WTC11 (cell line): ENCODE measurements at regions not wholly inside any gene's neighbourhood (a gene's known extent, or its start where the extent isn't known, plus 50 kb on each side); places are given as distances from the start of the nearest gene placed in this dataset.
A peak's percentile ranks its signal among the peaks of the same experiment; 100 is the strongest.

Experiments used
- ATAC-seq: fragments of 200-7000 bp; cut with Tn5 transposase; 2 replicates; pipeline ENCODE4 v1.10.0; 2021; ENCODE audit warnings: mild to moderate bottlenecking, moderate library complexity
- CTCF ChIA-PET: fragments of 300-600 bp; sonication (Branson Sonifier 250); formaldehyde crosslinking; loops from one replicate; lab custom pipeline; 2021; ENCODE audit warnings: antibody characterized with exemption; lab: Charles Lee
- POLR2A ChIA-PET: fragments of 350-600 bp; sonication (Branson Sonifier 250); formaldehyde crosslinking; loops from one replicate; lab custom pipeline; 2021; ENCODE audit warnings: antibody characterized with exemption; lab: Charles Lee
- DNase-seq: peaks from one replicate; pipeline ENCODE4 v3.0.0; 2021; ENCODE audit warnings: low spot score
- H3K27ac Mint-ChIP-seq: 2 replicates; pipeline ENCODE4 v1.8.0; 2021; ENCODE audit warnings: mixed read lengths
- H3K27me3 Mint-ChIP-seq: 2 replicates; pipeline ENCODE4 v1.8.0; 2021; ENCODE audit warnings: low read depth, mild to moderate bottlenecking, moderate library complexity, mixed read lengths
- H3K36me3 Mint-ChIP-seq: 2 replicates; pipeline ENCODE4 v1.8.0; 2021; ENCODE audit warnings: mixed read lengths
- H3K4me1 Mint-ChIP-seq: 2 replicates; pipeline ENCODE4 v1.8.0; 2022; ENCODE audit warnings: mixed read lengths
- H3K4me3 Mint-ChIP-seq: 2 replicates; pipeline ENCODE4 v1.8.0; 2021; ENCODE audit warnings: mild to moderate bottlenecking, moderate library complexity, mixed read lengths
- H3K9me3 Mint-ChIP-seq: 2 replicates; pipeline ENCODE4 v1.8.0; 2021; ENCODE audit warnings: mixed read lengths
- CBFB ChIP-seq: sonication (generic); formaldehyde crosslinking; IDR thresholded peaks from 2 replicates; pipeline ENCODE4 v1.8.1; 2022; ENCODE audit warnings: mild to moderate bottlenecking, low read depth, missing genetic modification reagents
- JUN ChIP-seq: sonication (generic); formaldehyde crosslinking; IDR thresholded peaks from 2 replicates; pipeline ENCODE4 v1.8.0; 2023; ENCODE audit warnings: mild to moderate bottlenecking, missing genetic modification reagents
- SP1 ChIP-seq: sonication (generic); formaldehyde crosslinking; conservative IDR thresholded peaks from 2 replicates; pipeline ENCODE4 v1.8.1; 2022; ENCODE audit warnings: missing genetic modification reagents
- ZNF121 ChIP-seq: sonication (generic); formaldehyde crosslinking; IDR thresholded peaks from 2 replicates; pipeline ENCODE4 v1.8.0; 2023; ENCODE audit warnings: missing genetic modification reagents
- ZNF263 ChIP-seq: sonication (generic); formaldehyde crosslinking; IDR thresholded peaks from 2 replicates; pipeline ENCODE4 v1.8.1; 2022; ENCODE audit warnings: low read depth, mild to moderate bottlenecking, moderate library complexity, missing genetic modification reagents
- TF ChIP-seq, protein P1 (sequence below): sonication (generic); formaldehyde crosslinking; IDR thresholded peaks from 2 replicates; pipeline ENCODE4 v1.8.1; 2023; ENCODE audit warnings: mild to moderate bottlenecking, moderate library complexity, missing genetic modification reagents
- TF ChIP-seq, protein P2 (sequence below): sonication (generic); formaldehyde crosslinking; IDR thresholded peaks from 2 replicates; pipeline ENCODE4 v1.8.0; 2022; ENCODE audit warnings: missing genetic modification reagents
- TF ChIP-seq, protein P3 (sequence below): sonication (generic); formaldehyde crosslinking; IDR thresholded peaks from 2 replicates; pipeline ENCODE4 v1.8.1; 2022; ENCODE audit warnings: missing genetic modification reagents, borderline replicate concordance
- TF ChIP-seq, protein P4 (sequence below): fragments of 250-450 bp; sonication (Bioruptor Pico); IDR thresholded peaks from 2 replicates; pipeline ENCODE4 v2.1.2; 2022; ENCODE audit warnings: mild to moderate bottlenecking, moderate library complexity

DNA sequence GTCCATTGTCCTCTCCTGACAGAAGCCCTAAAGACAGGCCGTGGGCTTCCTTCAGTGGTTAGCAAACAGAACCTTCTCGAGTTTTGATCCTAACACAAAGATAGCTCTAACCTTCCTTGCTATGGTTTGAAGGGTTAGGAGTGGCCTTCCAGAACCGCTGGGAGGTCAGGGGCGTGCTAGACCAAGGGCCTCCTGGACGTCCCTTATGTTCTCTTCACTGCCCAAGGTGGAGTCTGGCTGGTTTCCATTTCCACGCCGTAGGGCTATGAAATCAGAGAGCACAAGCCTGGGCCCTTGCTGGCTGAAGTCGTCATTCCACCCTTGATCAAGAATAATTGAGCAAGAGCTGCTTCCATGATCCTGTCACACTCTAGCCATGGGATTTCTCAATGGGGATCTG lies 475.1 kb downstream of the SHQ1 start (continued):
- TF ChIP-seq, protein P1, sequence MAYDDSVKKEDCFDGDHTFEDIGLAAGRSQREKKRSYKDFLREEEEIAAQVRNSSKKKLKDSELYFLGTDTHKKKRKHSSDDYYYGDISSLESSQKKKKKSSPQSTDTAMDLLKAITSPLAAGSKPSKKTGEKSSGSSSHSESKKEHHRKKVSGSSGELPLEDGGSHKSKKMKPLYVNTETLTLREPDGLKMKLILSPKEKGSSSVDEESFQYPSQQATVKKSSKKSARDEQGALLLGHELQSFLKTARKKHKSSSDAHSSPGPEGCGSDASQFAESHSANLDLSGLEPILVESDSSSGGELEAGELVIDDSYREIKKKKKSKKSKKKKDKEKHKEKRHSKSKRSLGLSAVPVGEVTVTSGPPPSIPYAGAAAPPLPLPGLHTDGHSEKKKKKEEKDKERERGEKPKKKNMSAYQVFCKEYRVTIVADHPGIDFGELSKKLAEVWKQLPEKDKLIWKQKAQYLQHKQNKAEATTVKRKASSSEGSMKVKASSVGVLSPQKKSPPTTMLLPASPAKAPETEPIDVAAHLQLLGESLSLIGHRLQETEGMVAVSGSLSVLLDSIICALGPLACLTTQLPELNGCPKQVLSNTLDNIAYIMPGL (CRISPR knock-in tag), result no peak

DNA sequence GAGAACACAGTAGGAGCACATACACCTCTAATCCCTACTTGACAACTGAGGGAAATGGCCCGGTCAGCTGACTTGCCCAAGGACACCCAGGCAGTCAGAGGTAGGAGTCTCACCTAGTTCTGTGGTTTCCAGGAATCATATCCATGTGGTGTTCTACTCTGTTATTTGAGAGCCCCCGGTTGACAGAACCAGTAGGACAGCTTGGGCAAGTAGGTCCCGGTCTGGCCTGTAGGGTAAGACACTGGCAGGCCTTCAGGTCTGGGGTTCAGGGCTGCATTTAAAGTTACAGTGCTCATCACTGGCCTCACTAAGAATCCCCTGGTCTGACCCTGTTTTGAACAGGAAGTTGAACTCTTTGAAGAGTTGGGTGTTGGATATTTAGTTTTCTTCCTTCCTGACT lies 476.1 kb downstream of the SHQ1 start:
- H3K36me3 Mint-ChIP-seq, result no peaks in the 10 kb centered on the region
- H3K4me3 Mint-ChIP-seq, result no peak overlapping the region
- H3K27ac Mint-ChIP-seq, result peak overlapping the region; percentile 25; the same call in 1 of the 2 replicates
- TF ChIP-seq, protein P2, sequence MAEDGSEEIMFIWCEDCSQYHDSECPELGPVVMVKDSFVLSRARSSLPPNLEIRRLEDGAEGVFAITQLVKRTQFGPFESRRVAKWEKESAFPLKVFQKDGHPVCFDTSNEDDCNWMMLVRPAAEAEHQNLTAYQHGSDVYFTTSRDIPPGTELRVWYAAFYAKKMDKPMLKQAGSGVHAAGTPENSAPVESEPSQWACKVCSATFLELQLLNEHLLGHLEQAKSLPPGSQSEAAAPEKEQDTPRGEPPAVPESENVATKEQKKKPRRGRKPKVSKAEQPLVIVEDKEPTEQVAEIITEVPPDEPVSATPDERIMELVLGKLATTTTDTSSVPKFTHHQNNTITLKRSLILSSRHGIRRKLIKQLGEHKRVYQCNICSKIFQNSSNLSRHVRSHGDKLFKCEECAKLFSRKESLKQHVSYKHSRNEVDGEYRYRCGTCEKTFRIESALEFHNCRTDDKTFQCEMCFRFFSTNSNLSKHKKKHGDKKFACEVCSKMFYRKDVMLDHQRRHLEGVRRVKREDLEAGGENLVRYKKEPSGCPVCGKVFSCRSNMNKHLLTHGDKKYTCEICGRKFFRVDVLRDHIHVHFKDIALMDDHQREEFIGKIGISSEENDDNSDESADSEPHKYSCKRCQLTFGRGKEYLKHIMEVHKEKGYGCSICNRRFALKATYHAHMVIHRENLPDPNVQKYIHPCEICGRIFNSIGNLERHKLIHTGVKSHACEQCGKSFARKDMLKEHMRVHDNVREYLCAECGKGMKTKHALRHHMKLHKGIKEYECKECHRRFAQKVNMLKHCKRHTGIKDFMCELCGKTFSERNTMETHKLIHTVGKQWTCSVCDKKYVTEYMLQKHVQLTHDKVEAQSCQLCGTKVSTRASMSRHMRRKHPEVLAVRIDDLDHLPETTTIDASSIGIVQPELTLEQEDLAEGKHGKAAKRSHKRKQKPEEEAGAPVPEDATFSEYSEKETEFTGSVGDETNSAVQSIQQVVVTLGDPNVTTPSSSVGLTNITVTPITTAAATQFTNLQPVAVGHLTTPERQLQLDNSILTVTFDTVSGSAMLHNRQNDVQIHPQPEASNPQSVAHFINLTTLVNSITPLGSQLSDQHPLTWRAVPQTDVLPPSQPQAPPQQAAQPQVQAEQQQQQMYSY (CRISPR knock-in tag), result no peak
- TF ChIP-seq ZNF121 (CRISPR knock-in tag), result no peak
- no peak for DNase-seq
- peaks cover 79% of the 10 kb centered on the region for H3K4me1 Mint-ChIP-seq
- peak; percentile 50 for ATAC-seq
- H3K27me3 Mint-ChIP-seq, result no peaks in the 10 kb centered on the region
- CTCF ChIA-PET, result no interaction called here
- POLR2A ChIA-PET, result no interaction called here
- H3K9me3 Mint-ChIP-seq, result no peaks in the 10 kb centered on the region

DNA sequence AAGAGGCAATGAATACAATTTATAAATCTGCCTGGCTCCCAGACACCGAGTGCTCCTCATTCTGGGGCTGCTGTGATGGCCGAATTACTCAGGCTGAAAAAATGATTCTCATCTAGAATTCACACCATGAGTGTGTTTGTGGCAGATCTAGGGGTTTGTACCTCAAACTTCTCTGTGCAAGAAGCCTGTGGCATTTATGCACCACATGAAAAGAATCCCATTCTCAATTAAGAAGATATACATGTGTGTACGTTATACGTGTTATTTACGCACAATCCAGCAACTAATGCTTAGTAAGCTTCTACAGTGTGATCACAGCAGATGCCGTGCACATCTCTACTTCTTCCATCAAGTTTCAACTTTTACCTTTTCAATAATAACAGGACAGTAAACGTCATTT lies 476.8 kb downstream of the SHQ1 start:
- Mint-ChIP-seq H3K36me3 (no peaks in the 10 kb centered on the region), H3K27ac (no peak overlapping the region; the same call in 1 of the 2 replicates), H3K4me1 (peaks cover 77% of the 10 kb centered on the region), H3K4me3 (no peak overlapping the region), H3K9me3 (no peaks in the 10 kb centered on the region), H3K27me3 (no peaks in the 10 kb centered on the region)
- DNase-seq (no peak), ATAC-seq (no peak)
- TF ChIP-seq, protein P3, sequence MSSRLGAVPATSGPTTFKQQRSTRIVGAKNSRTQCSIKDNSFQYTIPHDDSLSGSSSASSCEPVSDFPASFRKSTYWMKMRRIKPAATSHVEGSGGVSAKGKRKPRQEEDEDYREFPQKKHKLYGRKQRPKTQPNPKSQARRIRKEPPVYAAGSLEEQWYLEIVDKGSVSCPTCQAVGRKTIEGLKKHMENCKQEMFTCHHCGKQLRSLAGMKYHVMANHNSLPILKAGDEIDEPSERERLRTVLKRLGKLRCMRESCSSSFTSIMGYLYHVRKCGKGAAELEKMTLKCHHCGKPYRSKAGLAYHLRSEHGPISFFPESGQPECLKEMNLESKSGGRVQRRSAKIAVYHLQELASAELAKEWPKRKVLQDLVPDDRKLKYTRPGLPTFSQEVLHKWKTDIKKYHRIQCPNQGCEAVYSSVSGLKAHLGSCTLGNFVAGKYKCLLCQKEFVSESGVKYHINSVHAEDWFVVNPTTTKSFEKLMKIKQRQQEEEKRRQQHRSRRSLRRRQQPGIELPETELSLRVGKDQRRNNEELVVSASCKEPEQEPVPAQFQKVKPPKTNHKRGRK (CRISPR knock-in tag), result no peak
- TF ChIP-seq ZNF263 (CRISPR knock-in tag), result no peak
- no peak for TF ChIP-seq JUN (CRISPR knock-in tag)
- TF ChIP-seq, protein P4, sequence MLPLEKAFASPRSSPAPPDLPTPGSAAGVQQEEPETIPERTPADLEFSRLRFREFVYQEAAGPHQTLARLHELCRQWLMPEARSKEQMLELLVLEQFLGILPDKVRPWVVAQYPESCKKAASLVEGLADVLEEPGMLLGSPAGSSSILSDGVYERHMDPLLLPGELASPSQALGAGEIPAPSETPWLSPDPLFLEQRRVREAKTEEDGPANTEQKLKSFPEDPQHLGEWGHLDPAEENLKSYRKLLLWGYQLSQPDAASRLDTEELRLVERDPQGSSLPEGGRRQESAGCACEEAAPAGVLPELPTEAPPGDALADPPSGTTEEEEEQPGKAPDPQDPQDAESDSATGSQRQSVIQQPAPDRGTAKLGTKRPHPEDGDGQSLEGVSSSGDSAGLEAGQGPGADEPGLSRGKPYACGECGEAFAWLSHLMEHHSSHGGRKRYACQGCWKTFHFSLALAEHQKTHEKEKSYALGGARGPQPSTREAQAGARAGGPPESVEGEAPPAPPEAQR (CRISPR knock-in tag), result no peak
- TF ChIP-seq, protein P2 (CRISPR knock-in tag), result no peak
- no peak for TF ChIP-seq SP1
- no peak for TF ChIP-seq CBFB (CRISPR knock-in tag)
- ChIA-PET CTCF (no interaction called here), POLR2A (no interaction called here)
